GM12892 (cell line): ENCODE measurements at regions not wholly inside any gene's neighbourhood (a gene's known extent, or its start where the extent isn't known, plus 50 kb on each side); places are given as distances from the start of the nearest gene placed in this dataset.

Source experiments
- POLR2A ChIP-seq: IDR thresholded peaks from 2 replicates; pipeline ENCODE4 v1.6.1; 2011; ENCODE audit warnings: low read depth, low read length, control low read depth
- POLR2AphosphoS5 ChIP-seq: IDR thresholded peaks from 2 replicates; pipeline ENCODE4 v1.6.1; 2011; ENCODE audit warnings: low read depth, low read length, control low read depth
- TAF1 ChIP-seq: IDR thresholded peaks from 2 replicates; pipeline ENCODE4 v1.6.1; 2011; ENCODE audit warnings: low read depth, mild to moderate bottlenecking, control low read depth, low read length, borderline replicate concordance

- no peak for TF ChIP-seq POLR2AphosphoS5
- TF ChIP-seq POLR2A: no peak
- TF ChIP-seq TAF1: no peak
Measured at GRCh38 chr2:129055242-129055641, 736.6 kb upstream of the HS6ST1 start.
